CD4-positive, alpha-beta T cell treated with Interleukin-17A for 1 hour (primary cell): ENCODE measurements at regions not wholly inside any gene's neighbourhood (a gene's known extent, or its start where the extent isn't known, plus 50 kb on each side); places are given as distances from the start of the nearest gene placed in this dataset.
A peak's percentile ranks its signal among the peaks of the same experiment; 100 is the strongest.

Experiments
- DNase-seq: peaks from one replicate; pipeline ENCODE4 v3.0.0-alpha.2; 2020

GRCh38 chr2:158732573-158733429 lies 62.3 kb upstream of the DAPL1 start:
- DNase-seq, result no peak

- no peak for DNase-seq
Measured at GRCh38 chr2:158733430-158733755, 61.7 kb upstream of the DAPL1 start.

- DNase-seq, result no peak
Measured at GRCh38 chr2:158734442-158734841, 60.7 kb upstream of the DAPL1 start.

GRCh38 chr2:158735822-158736580 lies 59.1 kb upstream of the DAPL1 start:
- no peak for DNase-seq

- DNase-seq, result no peak
Measured at GRCh38 chr2:158738363-158738762, 56.8 kb upstream of the DAPL1 start.

- DNase-seq, result no peak
Measured at GRCh38 chr2:158740127-158740526, 55.0 kb upstream of the DAPL1 start.

- no peak for DNase-seq
Measured at GRCh38 chr2:158740621-158741020, 54.5 kb upstream of the DAPL1 start.

GRCh38 chr2:158741625-158742024 lies 53.5 kb upstream of the DAPL1 start:
- DNase-seq, result no peak

GRCh38 chr2:158742536-158742935 lies 52.6 kb upstream of the DAPL1 start:
- no peak for DNase-seq

GRCh38 chr2:158743466-158743865 lies 51.7 kb upstream of the DAPL1 start:
- DNase-seq, result no peak

GRCh38 chr2:158743879-158744278 lies 51.2 kb upstream of the DAPL1 start:
- DNase-seq, result no peak

- peak; percentile 33 for DNase-seq
Measured at GRCh38 chr2:158745067-158745865, 49.9 kb upstream of the DAPL1 start.
